Astrocyte (in vitro differentiated cells and primary cell): ENCODE measurements at regions not wholly inside any gene's neighbourhood (a gene's known extent, or its start where the extent isn't known, plus 50 kb on each side); places are given as distances from the start of the nearest gene placed in this dataset.

ENCODE experiments used
- DNase-seq: peaks from one replicate; pipeline ENCODE4 v3.0.0-alpha.2; 2010; ENCODE audit warnings: low read depth
- FAIRE-seq: peaks from 2 replicates; lab custom pipeline; 2011; peaks lifted over from hg19 to GRCh38; lab: Jason Lieb, UNC
- H2AFZ ChIP-seq: 2 replicates; pipeline ENCODE4 v1.6.0; 2012; ENCODE audit warnings: low read depth, low read length, inconsistent platforms
- H3K27ac ChIP-seq: 2 replicates; pipeline ENCODE4 v1.5.1; 2011; ENCODE audit warnings: low read depth, low read length, inconsistent platforms
- H3K27me3 ChIP-seq: 2 replicates; pipeline ENCODE4 v1.6.0; 2011; ENCODE audit warnings: low read length, inconsistent platforms; ENCODE audit not compliant: insufficient read depth
- H3K36me3 ChIP-seq: 2 replicates; pipeline ENCODE4 v1.5.1; 2011; ENCODE audit warnings: low read length, inconsistent platforms; ENCODE audit not compliant: insufficient read depth
- H3K4me1 ChIP-seq: 2 replicates; pipeline ENCODE4 v1.5.1; 2011; ENCODE audit warnings: low read length, inconsistent platforms; ENCODE audit not compliant: insufficient read depth
- H3K4me2 ChIP-seq: 2 replicates; pipeline ENCODE4 v1.6.0; 2012; ENCODE audit warnings: low read length, inconsistent platforms
- H3K4me3 ChIP-seq: 2 replicates; pipeline ENCODE4 v1.5.1; 2011; ENCODE audit warnings: low read depth, mild to moderate bottlenecking, low read length, inconsistent platforms; ENCODE audit not compliant: insufficient read depth
- H3K79me2 ChIP-seq: 2 replicates; pipeline ENCODE4 v1.6.0; 2012; ENCODE audit warnings: mild to moderate bottlenecking, low read length, inconsistent platforms; ENCODE audit not compliant: insufficient read depth
- H3K9ac ChIP-seq: 2 replicates; pipeline ENCODE4 v1.6.0; 2012; ENCODE audit warnings: mild to moderate bottlenecking, low read length, inconsistent platforms
- H3K9me3 ChIP-seq: 2 replicates; pipeline ENCODE4 v1.5.1; 2012; ENCODE audit warnings: low read depth, mild to moderate bottlenecking, low read length, inconsistent platforms; ENCODE audit not compliant: insufficient read depth
- H4K20me1 ChIP-seq: 2 replicates; pipeline ENCODE4 v1.6.0; 2012; ENCODE audit warnings: low read length, inconsistent platforms; ENCODE audit not compliant: insufficient read depth
- H3K27ac Mint-ChIP-seq: one replicate; pipeline ENCODE4 v1.8.0; 2021; ENCODE audit warnings: mild to moderate bottlenecking, mixed read lengths; ENCODE audit not compliant: unreplicated experiment
- H3K27me3 Mint-ChIP-seq: one replicate; pipeline ENCODE4 v1.8.0; 2021; ENCODE audit warnings: low read depth, mixed read lengths; ENCODE audit not compliant: unreplicated experiment
- H3K36me3 Mint-ChIP-seq: one replicate; pipeline ENCODE4 v1.8.0; 2021; ENCODE audit warnings: low read depth, mixed read lengths; ENCODE audit not compliant: unreplicated experiment
- H3K4me1 Mint-ChIP-seq: one replicate; pipeline ENCODE4 v1.8.0; 2021; ENCODE audit warnings: low read depth, mixed read lengths; ENCODE audit not compliant: unreplicated experiment
- H3K4me3 Mint-ChIP-seq: one replicate; pipeline ENCODE4 v1.8.0; 2021; ENCODE audit warnings: mild to moderate bottlenecking, moderate library complexity, mixed read lengths; ENCODE audit not compliant: unreplicated experiment
- H3K9me3 Mint-ChIP-seq: one replicate; pipeline ENCODE4 v1.8.0; 2021; ENCODE audit warnings: mild to moderate bottlenecking, mixed read lengths; ENCODE audit not compliant: unreplicated experiment
- CTCF ChIP-seq: IDR thresholded peaks from 2 replicates; pipeline ENCODE4 v1.5.1; 2011; ENCODE audit warnings: low read depth, mild to moderate bottlenecking, inconsistent platforms, low read length, moderate library complexity; ENCODE audit not compliant: insufficient read depth
- EZH2 ChIP-seq: IDR thresholded peaks from 2 replicates; pipeline ENCODE4 v1.6.1; 2012; ENCODE audit warnings: mild to moderate bottlenecking, low read length, inconsistent platforms; ENCODE audit not compliant: insufficient read depth

- H2AFZ ChIP-seq = no peak overlapping the region
- no peaks in the 10 kb centered on the region for H3K36me3 ChIP-seq
- H3K27me3 Mint-ChIP-seq = peaks cover 19% of the 10 kb centered on the region
- H3K4me3 ChIP-seq = no peak overlapping the region
- H3K4me1 Mint-ChIP-seq = peaks cover 4% of the 10 kb centered on the region
- peaks cover 1% of the 10 kb centered on the region for H3K9me3 Mint-ChIP-seq
- H3K4me1 ChIP-seq = no peaks in the 10 kb centered on the region
- FAIRE-seq (no peak), DNase-seq (no peak)
- H3K9ac ChIP-seq = no peak overlapping the region
- H3K79me2 ChIP-seq = no peaks in the 10 kb centered on the region
- no peak overlapping the region for H3K27ac Mint-ChIP-seq
- H3K27me3 ChIP-seq = peaks cover 13% of the 10 kb centered on the region
- H3K9me3 ChIP-seq = no peaks in the 10 kb centered on the region
- no peak overlapping the region for H3K27ac ChIP-seq
- TF ChIP-seq EZH2 = no peak
- TF ChIP-seq CTCF = no peak
- no peak overlapping the region for H3K4me2 ChIP-seq
- no peaks in the 10 kb centered on the region for H3K36me3 Mint-ChIP-seq
- no peak overlapping the region for H3K4me3 Mint-ChIP-seq
- no peaks in the 10 kb centered on the region for H4K20me1 ChIP-seq
These were observed 490.9 kb downstream of the GADD45G start for GRCh38 chr9:90095682-90096081.

GRCh38 chr9:90097237-90097636 is 492.4 kb downstream of the GADD45G start:
- Histone ChIP-seq H3K4me2 (no peak overlapping the region), H3K79me2 (no peaks in the 10 kb centered on the region), H3K27me3 (peaks cover 13% of the 10 kb centered on the region), H3K27ac (no peak overlapping the region), H3K4me3 (no peak overlapping the region), H2AFZ (no peak overlapping the region), H3K9me3 (no peaks in the 10 kb centered on the region), H3K9ac (no peak overlapping the region), H4K20me1 (no peaks in the 10 kb centered on the region), H3K36me3 (no peaks in the 10 kb centered on the region), H3K4me1 (no peaks in the 10 kb centered on the region)
- peaks cover 16% of the 10 kb centered on the region for H3K27me3 Mint-ChIP-seq
- peaks cover 8% of the 10 kb centered on the region for H3K4me1 Mint-ChIP-seq
- no peak for DNase-seq
- H3K9me3 Mint-ChIP-seq = peaks cover 1% of the 10 kb centered on the region
- TF ChIP-seq CTCF (no peak), EZH2 (no peak)
- no peak overlapping the region for H3K4me3 Mint-ChIP-seq
- FAIRE-seq = no peak
- no peaks in the 10 kb centered on the region for H3K36me3 Mint-ChIP-seq
- no peak overlapping the region for H3K27ac Mint-ChIP-seq

GRCh38 chr9:90098408-90098807 is 493.6 kb downstream of the GADD45G start:
- H2AFZ ChIP-seq = no peak overlapping the region
- H3K27me3 ChIP-seq = peaks cover 13% of the 10 kb centered on the region
- no peaks in the 10 kb centered on the region for H3K9me3 ChIP-seq
- Mint-ChIP-seq H3K4me1 (peaks cover 8% of the 10 kb centered on the region), H3K9me3 (peaks cover under 1% of the 10 kb centered on the region), H3K36me3 (no peaks in the 10 kb centered on the region), H3K27me3 (peaks cover 14% of the 10 kb centered on the region), H3K4me3 (no peak overlapping the region), H3K27ac (no peak overlapping the region)
- TF ChIP-seq EZH2 (no peak), CTCF (no peak)
- H3K36me3 ChIP-seq = no peaks in the 10 kb centered on the region
- H3K4me1 ChIP-seq = no peaks in the 10 kb centered on the region
- no peak overlapping the region for H3K27ac ChIP-seq
- no peaks in the 10 kb centered on the region for H4K20me1 ChIP-seq
- FAIRE-seq = no peak
- H3K9ac ChIP-seq = no peak overlapping the region
- no peak for DNase-seq
- no peak overlapping the region for H3K4me2 ChIP-seq
- H3K4me3 ChIP-seq = no peak overlapping the region
- H3K79me2 ChIP-seq = no peaks in the 10 kb centered on the region
